AG04449 (cell line): ENCODE measurements at regions not wholly inside any gene's neighbourhood (a gene's known extent, or its start where the extent isn't known, plus 50 kb on each side); places are given as distances from the start of the nearest gene placed in this dataset.

Source experiments
- CTCF ChIA-PET: fragments of 350-600 bp; formaldehyde crosslinking; extraction: SDS; loops from one replicate; lab custom pipeline; 2021; ENCODE audit warnings: antibody characterized with exemption; lab: Yijun Ruan, JAX
- POLR2A ChIA-PET: fragments of 400-600, 350-600 bp; formaldehyde crosslinking; extraction: SDS; loops from one replicate; lab custom pipeline; 2020; ENCODE audit warnings: antibody characterized with exemption, inconsistent platforms; lab: Yijun Ruan, JAX
- DNase-seq: peaks from one replicate; pipeline ENCODE4 v3.0.0-alpha.2; 2010; ENCODE audit warnings: low read depth, low spot score
- H3K4me3 ChIP-seq: 2 replicates; pipeline ENCODE4 v1.5.1; 2011; ENCODE audit warnings: low read depth, mild to moderate bottlenecking, control low read depth, low read length
- CTCF ChIP-seq: IDR thresholded peaks from one replicate; pipeline ENCODE4 v1.5.1; 2011; ENCODE audit warnings: mild to moderate bottlenecking, moderate library complexity, low read length, control low read depth, inconsistent platforms; ENCODE audit not compliant: insufficient read depth; ENCODE audit errors: missing control alignments

DNA sequence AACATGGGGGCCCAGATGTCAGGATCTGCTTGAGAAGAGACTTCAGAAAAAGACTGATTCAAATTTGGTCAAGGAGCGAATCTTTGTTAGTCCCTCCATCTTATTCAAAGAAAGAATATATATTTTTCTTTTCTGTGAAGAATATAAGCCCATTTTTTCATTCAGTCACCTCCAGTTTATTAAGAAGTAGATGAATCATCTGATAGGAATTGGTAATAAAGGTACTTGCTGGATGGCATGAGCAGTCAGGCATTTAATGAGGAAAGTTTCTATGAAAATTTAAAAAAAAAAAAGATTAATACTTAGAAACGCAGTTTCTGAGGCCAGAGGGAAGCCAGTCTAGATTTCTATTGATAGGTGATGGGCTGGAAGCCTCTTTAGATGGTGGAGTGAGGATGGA is 373.1 kb upstream of the SMC2 start:
- ChIA-PET POLR2A (no interaction called here), CTCF (no interaction called here)

DNA sequence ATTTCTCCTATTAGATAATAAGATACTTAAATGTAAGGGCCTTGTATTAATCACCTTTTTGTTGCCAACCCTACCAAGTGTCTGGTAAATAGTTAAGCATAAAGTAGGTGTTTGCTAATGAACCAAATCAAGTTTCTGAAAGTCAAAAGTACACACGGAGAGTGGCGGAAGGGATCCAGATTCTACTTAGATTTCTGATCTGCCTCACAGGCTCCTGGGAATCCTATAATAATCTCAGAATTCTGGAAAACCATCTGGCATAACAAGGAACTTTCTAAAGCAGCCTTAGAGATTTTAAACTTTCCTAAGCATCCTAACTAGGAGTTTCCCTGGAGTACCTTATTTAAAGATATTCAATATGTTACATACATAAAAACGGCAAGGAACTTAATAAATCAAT is 363.2 kb upstream of the SMC2 start:
- POLR2A ChIA-PET: no interaction called here
- H3K4me3 ChIP-seq: no peak overlapping the region
- DNase-seq: no peak
- no peak for TF ChIP-seq CTCF
- CTCF ChIA-PET: no interaction called here

More for the DNA sequence above, 373.1 kb upstream of the SMC2 start:
- no peak for TF ChIP-seq CTCF
- no peak overlapping the region for H3K4me3 ChIP-seq
- DNase-seq: no peak

DNA sequence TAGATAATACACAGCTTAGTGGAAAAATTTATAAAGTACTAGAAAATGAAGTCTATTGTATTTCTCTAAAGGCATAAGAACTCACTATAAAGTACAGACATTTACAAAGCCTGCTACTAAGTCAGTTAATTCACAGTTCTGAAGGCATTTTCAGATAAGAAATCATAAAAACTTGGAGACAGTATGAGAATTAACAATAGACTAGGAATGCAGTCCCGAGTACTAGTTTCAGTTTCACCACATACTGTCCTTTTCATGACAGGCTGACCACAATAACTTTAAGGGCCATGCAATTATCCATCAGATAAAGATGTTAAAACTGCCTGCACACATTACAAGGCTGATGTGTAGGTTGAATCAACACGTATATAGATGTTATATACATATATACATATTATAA is 362.6 kb upstream of the SMC2 start:
- CTCF ChIA-PET: no interaction called here
- H3K4me3 ChIP-seq: no peak overlapping the region
- POLR2A ChIA-PET: no interaction called here
- no peak for TF ChIP-seq CTCF
- DNase-seq: no peak

DNA sequence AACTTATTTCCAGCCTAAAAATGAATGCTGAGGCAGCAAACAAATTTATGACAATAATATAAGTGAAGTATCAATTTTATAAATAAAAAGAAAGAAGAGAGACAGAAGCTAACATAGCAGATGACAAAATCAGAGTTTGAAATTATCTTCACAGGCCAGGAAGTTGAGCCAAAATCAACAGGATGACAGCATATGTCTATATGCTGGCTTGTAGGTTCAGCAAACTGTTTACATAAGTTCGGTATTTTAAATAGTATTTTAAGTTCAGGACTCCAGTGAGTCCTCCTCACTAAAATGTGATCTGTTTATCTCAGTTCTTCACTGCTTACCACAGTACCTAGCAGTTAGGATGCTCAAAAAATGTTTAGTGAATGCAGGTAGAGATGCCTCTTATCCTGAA is 359.6 kb upstream of the SMC2 start:
- ChIA-PET CTCF (no interaction called here), POLR2A (no interaction called here)
- H3K4me3 ChIP-seq: no peak overlapping the region
- no peak for DNase-seq
- no peak for TF ChIP-seq CTCF

GRCh38 chr9:103755441-103755840 is 338.7 kb upstream of the SMC2 start:
- CTCF ChIA-PET: no interaction called here

GRCh38 chr9:103755986-103756385 is 338.1 kb upstream of the SMC2 start:
- H3K4me3 ChIP-seq: no peak overlapping the region
- POLR2A ChIA-PET: no interaction called here
- no peak for DNase-seq
- CTCF ChIA-PET: no interaction called here
- TF ChIP-seq CTCF: no peak

More at GRCh38 chr9:103755441-103755840, 338.7 kb upstream of the SMC2 start:
- DNase-seq: no peak
- TF ChIP-seq CTCF: no peak
- POLR2A ChIA-PET: no interaction called here
- no peak overlapping the region for H3K4me3 ChIP-seq
